ENCODE measurements at regions not wholly inside any gene's neighbourhood (a gene's known extent, or its start where the extent isn't known, plus 50 kb on each side); places are given as distances from the start of the nearest gene placed in this dataset.

- no peak overlapping the region for H3K27ac ChIP-seq
- Mint-ChIP-seq H3K27me3 (ENCODE audit: insufficient read depth, low read depth) (no peaks in the 10 kb centered on the region), H3K4me3 (no peak overlapping the region), H3K36me3 (no peaks in the 10 kb centered on the region), H3K27ac (no peak overlapping the region), H3K9me3 (no peaks in the 10 kb centered on the region), H3K4me1 (no peaks in the 10 kb centered on the region)
- no peak overlapping the region for H3K4me2 ChIP-seq
- no peaks in the 10 kb centered on the region for H3K36me3 ChIP-seq
- H3K9me3 ChIP-seq (ENCODE audit: low read depth), result no peaks in the 10 kb centered on the region
- H3F3A ChIP-seq (ENCODE audit: low read depth), result no peaks in the 10 kb centered on the region
- no peak for TF ChIP-seq CTCF (IDR thresholded peaks at IDR 0.05)
- TF ChIP-seq EZH2 (IDR thresholded peaks at IDR 0.05), result no peak
- no peak for TF ChIP-seq EZH2phosphoT487 (IDR thresholded peaks at IDR 0.05)
- H3K27me3 ChIP-seq, result no peaks in the 10 kb centered on the region
- H3K79me2 ChIP-seq (ENCODE audit: low read depth), result no peaks in the 10 kb centered on the region
- no peaks in the 10 kb centered on the region for H4K20me1 ChIP-seq (ENCODE audit: low read depth)
- H3K9ac ChIP-seq, result no peak overlapping the region
- no peak for DNase-seq (ENCODE audit: low spot score)
- H2AFZ ChIP-seq (replicated peaks), result no peak overlapping the region
- H3K4me1 ChIP-seq, result no peaks in the 10 kb centered on the region
- no peak overlapping the region for H3K4me3 ChIP-seq
Observed at GRCh38 chr11:104668797-104669463, 229.3 kb downstream of the CASP12 start.

DNA sequence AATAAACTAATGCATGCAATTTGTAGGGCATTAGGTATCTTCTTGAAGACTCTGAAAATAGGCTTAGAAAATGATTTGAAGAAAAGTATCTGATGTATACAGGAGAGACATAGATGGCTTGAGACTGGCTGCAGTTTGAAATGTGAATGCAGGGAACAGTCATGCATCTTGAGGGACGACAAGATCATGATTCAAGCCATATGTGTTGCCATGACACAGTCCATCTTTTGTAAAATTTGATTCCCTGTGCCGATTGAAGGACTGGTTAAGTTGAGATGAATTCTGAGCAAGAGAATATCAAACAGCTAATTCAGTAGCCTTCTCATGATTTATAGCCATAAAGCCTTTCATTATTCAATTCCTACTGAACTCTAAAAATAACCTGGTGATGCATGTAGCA lies 231.6 kb downstream of the CASP12 start:
- no peaks in the 10 kb centered on the region for H3K27me3 Mint-ChIP-seq (ENCODE audit: insufficient read depth, low read depth)
- Histone ChIP-seq H3K4me1 (no peaks in the 10 kb centered on the region), H3K27me3 (no peaks in the 10 kb centered on the region), H3K4me3 (no peak overlapping the region), H3F3A (ENCODE audit: low read depth) (no peaks in the 10 kb centered on the region), H3K27ac (no peak overlapping the region), H3K9me3 (ENCODE audit: low read depth) (no peaks in the 10 kb centered on the region), H3K79me2 (ENCODE audit: low read depth) (no peaks in the 10 kb centered on the region), H3K4me2 (no peak overlapping the region), H3K9ac (no peak overlapping the region), H2AFZ (replicated peaks) (no peak overlapping the region), H4K20me1 (ENCODE audit: low read depth) (no peaks in the 10 kb centered on the region), H3K36me3 (no peaks in the 10 kb centered on the region)
- H3K27ac Mint-ChIP-seq, result no peak overlapping the region
- TF ChIP-seq EZH2 (IDR thresholded peaks at IDR 0.05) (no peak), EZH2phosphoT487 (IDR thresholded peaks at IDR 0.05) (no peak), CTCF (IDR thresholded peaks at IDR 0.05) (no peak)
- no peak overlapping the region for H3K4me3 Mint-ChIP-seq
- DNase-seq (ENCODE audit: low spot score), result no peak
- H3K9me3 Mint-ChIP-seq, result no peaks in the 10 kb centered on the region
- H3K36me3 Mint-ChIP-seq, result no peaks in the 10 kb centered on the region
- no peaks in the 10 kb centered on the region for H3K4me1 Mint-ChIP-seq

GRCh38 chr11:104665641-104666040 lies 232.6 kb downstream of the CASP12 start:
- no peak overlapping the region for H2AFZ ChIP-seq (replicated peaks)
- H3K27me3 ChIP-seq, result no peaks in the 10 kb centered on the region
- no peak overlapping the region for H3K4me2 ChIP-seq
- Mint-ChIP-seq H3K27me3 (ENCODE audit: insufficient read depth, low read depth) (no peaks in the 10 kb centered on the region), H3K4me3 (no peak overlapping the region), H3K9me3 (no peaks in the 10 kb centered on the region), H3K4me1 (no peaks in the 10 kb centered on the region), H3K36me3 (no peaks in the 10 kb centered on the region), H3K27ac (no peak overlapping the region)
- no peak overlapping the region for H3K27ac ChIP-seq
- H3K4me1 ChIP-seq, result no peaks in the 10 kb centered on the region
- no peaks in the 10 kb centered on the region for H3K9me3 ChIP-seq (ENCODE audit: low read depth)
- no peaks in the 10 kb centered on the region for H3K79me2 ChIP-seq (ENCODE audit: low read depth)
- H3K9ac ChIP-seq, result no peak overlapping the region
- no peak for DNase-seq (ENCODE audit: low spot score)
- TF ChIP-seq EZH2phosphoT487 (IDR thresholded peaks at IDR 0.05) (no peak), EZH2 (IDR thresholded peaks at IDR 0.05) (no peak), CTCF (IDR thresholded peaks at IDR 0.05) (no peak)
- no peaks in the 10 kb centered on the region for H4K20me1 ChIP-seq (ENCODE audit: low read depth)
- H3K4me3 ChIP-seq, result no peak overlapping the region
- H3F3A ChIP-seq (ENCODE audit: low read depth), result no peaks in the 10 kb centered on the region
- H3K36me3 ChIP-seq, result no peaks in the 10 kb centered on the region
